ENCODE measurements at regions not wholly inside any gene's neighbourhood (a gene's known extent, or its start where the extent isn't known, plus 50 kb on each side); places are given as distances from the start of the nearest gene placed in this dataset.

GRCh38 chr5:66408576-66408975, 187.6 kb upstream of the MAST4 start:
- H3K9ac ChIP-seq (ENCODE audit: insufficient read depth, low read depth, low read length) = no peak overlapping the region
- in situ Hi-C loops (cut with HindIII; ENCODE audit: extremely low pct_ligation_motif_present, low pct_unique_long_range_greater_than_20kb) = no loop called here
- intact Hi-C loops (cut with micrococcal nuclease; ENCODE audit: unreplicated experiment) = no loop called here
- no peaks in the 10 kb centered on the region for H3K79me2 ChIP-seq (ENCODE audit: insufficient read depth, low read length)
- no peaks in the 10 kb centered on the region for H4K20me1 ChIP-seq (ENCODE audit: insufficient read depth, low read length)
- ChIA-PET CTCF (ENCODE audit: low intra/inter-chr PET ratio, low total read pairs) (no interaction called here), POLR2A (no interaction called here)
- H2AFZ ChIP-seq (ENCODE audit: low read length) = no peak overlapping the region
- H3K4me3 ChIP-seq (replicated peaks in 1 of 3; ENCODE audit: insufficient read depth in 1 of 3, low read depth in 2 of 3, low read length in 3 of 3) = no peak overlapping the region
- FAIRE-seq = no peak
- no peaks in the 10 kb centered on the region for H3K4me1 ChIP-seq (ENCODE audit: insufficient read depth, low read length)
- H3K27me3 ChIP-seq (ENCODE audit: control insufficient read depth in 1 of 2, insufficient read depth in 2 of 2, low read length in 2 of 2) = peaks cover 0 to 2% of the 10 kb centered on the region in 2 experiments; a peak in 1 of 5 replicates
- no TSS peak for BruUV-seq (replicated peaks)
- no peak for ATAC-seq
- H3K9me3 ChIP-seq (ENCODE audit: low read length) = no peaks in the 10 kb centered on the region
- H3K36me3 ChIP-seq (replicated peaks in 1 of 2; ENCODE audit: control insufficient read depth in 1 of 2, insufficient read depth in 2 of 2, low read length in 2 of 2) = no peaks in the 10 kb centered on the region
- H3K27ac ChIP-seq (ENCODE audit: extremely low read length, insufficient read depth, low read length) = no peak overlapping the region
- no peak overlapping the region for H3K4me2 ChIP-seq (ENCODE audit: low read depth, low read length)
- 14% methylated on average over 5 of the region's 5 CpGs for WGBS (ENCODE audit: low lambda C conversion rate)
- no peak for TF ChIP-seq BCL3 (CRISPR knock-in tag; IDR thresholded peaks at IDR 0.05)
- no peak for DNase-seq (ENCODE audit: low spot score)

- Histone ChIP-seq H4K20me1 (ENCODE audit: insufficient read depth, low read length) (no peaks in the 10 kb centered on the region), H3K4me1 (ENCODE audit: insufficient read depth, low read length) (no peaks in the 10 kb centered on the region), H3K4me3 (replicated peaks in 1 of 3; ENCODE audit: insufficient read depth in 1 of 3, low read depth in 2 of 3, low read length in 3 of 3) (no peak overlapping the region), H3K36me3 (replicated peaks in 1 of 2; ENCODE audit: control insufficient read depth in 1 of 2, insufficient read depth in 2 of 2, low read length in 2 of 2) (no peaks in the 10 kb centered on the region), H3K9me3 (ENCODE audit: low read length) (no peaks in the 10 kb centered on the region), H3K4me2 (ENCODE audit: low read depth, low read length) (no peak overlapping the region), H3K27me3 (ENCODE audit: control insufficient read depth in 1 of 2, insufficient read depth in 2 of 2, low read length in 2 of 2) (no peaks in the 10 kb centered on the region), H3K79me2 (ENCODE audit: insufficient read depth, low read length) (no peaks in the 10 kb centered on the region), H3K27ac (ENCODE audit: extremely low read length, insufficient read depth, low read length) (no peak overlapping the region), H2AFZ (ENCODE audit: low read length) (no peak overlapping the region), H3K9ac (ENCODE audit: insufficient read depth, low read depth, low read length) (no peak overlapping the region)
- ChIA-PET CTCF (ENCODE audit: low intra/inter-chr PET ratio, low total read pairs) (no interaction called here), POLR2A (no interaction called here)
- no peak for TF ChIP-seq FOSL1 (CRISPR knock-in tag; IDR thresholded peaks at IDR 0.05; ENCODE audit: borderline replicate concordance)
- ATAC-seq = no peak
- in situ Hi-C loops (cut with HindIII; ENCODE audit: extremely low pct_ligation_motif_present, low pct_unique_long_range_greater_than_20kb) (no loop called here), intact Hi-C loops (cut with micrococcal nuclease; ENCODE audit: unreplicated experiment) (no loop called here)
- BruUV-seq (replicated peaks) = no TSS peak
- WGBS (ENCODE audit: low lambda C conversion rate) = 24% methylated on average over 7 of the region's 7 CpGs
- no peak for DNase-seq (ENCODE audit: low spot score)
- FAIRE-seq = no peak
These were observed 186.1 kb upstream of the MAST4 start for GRCh38 chr5:66410122-66410521.
